GM23338 (cell line): ENCODE measurements at regions not wholly inside any gene's neighbourhood (a gene's known extent, or its start where the extent isn't known, plus 50 kb on each side); places are given as distances from the start of the nearest gene placed in this dataset.

ENCODE experiments used
- CREB1 ChIP-seq: fragments of 250-450 bp; sonication (Bioruptor Pico); IDR thresholded peaks from 2 replicates; pipeline ENCODE4 v1.5.0; 2020; ENCODE audit warnings: low read depth, mild to moderate bottlenecking, moderate library complexity
- EZH2 ChIP-seq: fragments of 200-600 bp; sonication (generic); IDR thresholded peaks from one replicate; pipeline ENCODE4 v1.8.0; 2017; ENCODE audit warnings: antibody characterized with exemption, mild to moderate bottlenecking, low read depth; ENCODE audit not compliant: unreplicated experiment
- POLR2AphosphoS5 ChIP-seq: IDR thresholded peaks from 2 replicates; pipeline ENCODE4 v1.6.1; 2016; ENCODE audit warnings: antibody characterized with exemption, low read depth
- TF ChIP-seq, protein P1 (sequence below), 2 experiments: fragments of 200-600 bp in 1 of 2; sonication (generic) in 1 of 2; conservative IDR thresholded peaks; 2 replicates each; pipeline versions ENCODE4 v1.5.1 to v1.6.1; 2016 to 2017; ENCODE audit warnings: antibody characterized with exemption in 2 of 2, low read depth in 2 of 2, mild to moderate bottlenecking in 2 of 2, moderate library complexity in 1 of 2

DNA sequence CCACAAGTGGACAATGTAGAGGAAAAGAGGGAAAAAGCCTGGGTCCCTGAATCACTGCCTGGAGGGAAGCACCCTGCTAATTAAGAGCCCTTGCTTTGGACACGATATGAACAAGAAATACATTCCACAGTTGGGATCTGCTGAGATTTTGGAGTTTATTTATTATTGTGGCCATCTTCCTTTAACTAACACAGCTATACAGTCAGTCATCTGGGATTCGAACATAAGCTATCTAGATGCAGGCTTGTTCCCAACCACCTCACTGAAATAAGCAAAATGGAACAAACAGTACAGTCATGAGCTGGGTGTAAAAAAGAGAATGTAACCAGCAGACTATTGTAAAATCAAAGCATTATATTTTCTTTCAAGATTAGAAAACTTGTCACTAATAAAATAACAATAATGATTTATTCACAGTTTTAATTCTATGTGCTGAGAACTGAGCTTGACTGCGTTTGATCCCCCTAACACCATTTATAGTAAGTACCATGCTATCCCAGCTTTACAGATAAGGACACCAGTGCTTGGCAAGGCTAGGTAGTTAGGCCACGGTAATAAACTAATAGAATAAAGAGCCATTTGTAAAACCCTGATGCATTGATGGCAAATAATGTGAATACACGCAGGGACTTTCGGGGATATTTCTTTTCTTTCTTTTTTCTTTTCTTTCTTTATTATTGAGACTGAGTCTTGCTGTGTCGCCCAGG is 223.8 kb upstream of the KLF6 start:
- TF ChIP-seq, protein P1, sequence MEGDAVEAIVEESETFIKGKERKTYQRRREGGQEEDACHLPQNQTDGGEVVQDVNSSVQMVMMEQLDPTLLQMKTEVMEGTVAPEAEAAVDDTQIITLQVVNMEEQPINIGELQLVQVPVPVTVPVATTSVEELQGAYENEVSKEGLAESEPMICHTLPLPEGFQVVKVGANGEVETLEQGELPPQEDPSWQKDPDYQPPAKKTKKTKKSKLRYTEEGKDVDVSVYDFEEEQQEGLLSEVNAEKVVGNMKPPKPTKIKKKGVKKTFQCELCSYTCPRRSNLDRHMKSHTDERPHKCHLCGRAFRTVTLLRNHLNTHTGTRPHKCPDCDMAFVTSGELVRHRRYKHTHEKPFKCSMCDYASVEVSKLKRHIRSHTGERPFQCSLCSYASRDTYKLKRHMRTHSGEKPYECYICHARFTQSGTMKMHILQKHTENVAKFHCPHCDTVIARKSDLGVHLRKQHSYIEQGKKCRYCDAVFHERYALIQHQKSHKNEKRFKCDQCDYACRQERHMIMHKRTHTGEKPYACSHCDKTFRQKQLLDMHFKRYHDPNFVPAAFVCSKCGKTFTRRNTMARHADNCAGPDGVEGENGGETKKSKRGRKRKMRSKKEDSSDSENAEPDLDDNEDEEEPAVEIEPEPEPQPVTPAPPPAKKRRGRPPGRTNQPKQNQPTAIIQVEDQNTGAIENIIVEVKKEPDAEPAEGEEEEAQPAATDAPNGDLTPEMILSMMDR (conservative IDR thresholded peaks at IDR 0.05; ENCODE audit: low read depth in 2 of 2) = no peak
- no peak for TF ChIP-seq EZH2
- TF ChIP-seq CREB1 (CRISPR knock-in tag) = no peak
- no peak for TF ChIP-seq POLR2AphosphoS5
